ENCODE measurements at regions not wholly inside any gene's neighbourhood (a gene's known extent, or its start where the extent isn't known, plus 50 kb on each side); places are given as distances from the start of the nearest gene placed in this dataset.

GRCh38 chr6:169370054-169370453 lies 116.4 kb upstream of the THBS2 start:
- no peaks in the 10 kb centered on the region for H3K27me3 Mint-ChIP-seq (ENCODE audit: insufficient read depth, unreplicated experiment)
- DNase-seq: no peak
- H3K27ac Mint-ChIP-seq (ENCODE audit: unreplicated experiment): no peak overlapping the region
- H3K4me1 ChIP-seq: no peaks in the 10 kb centered on the region
- no peak for TF ChIP-seq CTCF (IDR thresholded peaks at IDR 0.05; ENCODE audit: insufficient read depth in 1 of 2, low read depth in 1 of 2, low read length in 1 of 2, severe bottlenecking in 1 of 2, unreplicated experiment in 1 of 2)
- H3K27me3 ChIP-seq (replicated peaks; ENCODE audit: control insufficient read depth, insufficient read depth, low read length): no peaks in the 10 kb centered on the region
- intact Hi-C loops (cut with micrococcal nuclease; ENCODE audit: unreplicated experiment): no loop called here
- H3K36me3 ChIP-seq (ENCODE audit: control insufficient read depth, insufficient read depth, low read length): no peaks in the 10 kb centered on the region
- H3K9me3 ChIP-seq: peaks cover 3% of the 10 kb centered on the region; the same call in 1 of the 2 replicates
- no TSS peak for BruUV-seq (replicated peaks)
- H3K4me3 Mint-ChIP-seq (ENCODE audit: unreplicated experiment): no peak overlapping the region
- ChIA-PET POLR2A (no interaction called here), CTCF (no interaction called here)
- no peak overlapping the region for H3K4me3 ChIP-seq (ENCODE audit: low read depth, low read length)
- peaks cover 24% of the 10 kb centered on the region for H3K9me3 Mint-ChIP-seq (ENCODE audit: unreplicated experiment)
- H3K36me3 Mint-ChIP-seq (ENCODE audit: insufficient read depth, unreplicated experiment): peaks cover 6% of the 10 kb centered on the region
- H3K4me1 Mint-ChIP-seq (ENCODE audit: low read depth, unreplicated experiment): no peaks in the 10 kb centered on the region

GRCh38 chr6:169368200-169368599 lies 114.6 kb upstream of the THBS2 start:
- Histone ChIP-seq H3K4me3 (ENCODE audit: low read depth, low read length) (no peak overlapping the region), H3K36me3 (ENCODE audit: control insufficient read depth, insufficient read depth, low read length) (no peaks in the 10 kb centered on the region), H3K9me3 (peaks cover 3% of the 10 kb centered on the region; the same call in 1 of the 2 replicates), H3K4me1 (no peaks in the 10 kb centered on the region), H3K27me3 (replicated peaks; ENCODE audit: control insufficient read depth, insufficient read depth, low read length) (no peaks in the 10 kb centered on the region)
- Mint-ChIP-seq H3K36me3 (ENCODE audit: insufficient read depth, unreplicated experiment) (peaks cover 6% of the 10 kb centered on the region), H3K27ac (ENCODE audit: unreplicated experiment) (no peak overlapping the region), H3K4me3 (ENCODE audit: unreplicated experiment) (no peak overlapping the region), H3K27me3 (ENCODE audit: insufficient read depth, unreplicated experiment) (no peaks in the 10 kb centered on the region), H3K9me3 (ENCODE audit: unreplicated experiment) (peaks cover 9% of the 10 kb centered on the region), H3K4me1 (ENCODE audit: low read depth, unreplicated experiment) (no peaks in the 10 kb centered on the region)
- no TSS peak for BruUV-seq (replicated peaks)
- no peak for TF ChIP-seq CTCF (IDR thresholded peaks at IDR 0.05; ENCODE audit: insufficient read depth in 1 of 2, low read depth in 1 of 2, low read length in 1 of 2, severe bottlenecking in 1 of 2, unreplicated experiment in 1 of 2)
- CTCF ChIA-PET: no interaction called here
- POLR2A ChIA-PET: no interaction called here
- intact Hi-C loops (cut with micrococcal nuclease; ENCODE audit: unreplicated experiment): no loop called here
- no peak for DNase-seq

GRCh38 chr6:169367507-169367906 lies 113.9 kb upstream of the THBS2 start:
- CTCF ChIA-PET: no interaction called here
- H3K27ac Mint-ChIP-seq (ENCODE audit: unreplicated experiment): no peak overlapping the region
- no peak for TF ChIP-seq CTCF (IDR thresholded peaks at IDR 0.05; ENCODE audit: insufficient read depth in 1 of 2, low read depth in 1 of 2, low read length in 1 of 2, severe bottlenecking in 1 of 2, unreplicated experiment in 1 of 2)
- no peaks in the 10 kb centered on the region for H3K4me1 Mint-ChIP-seq (ENCODE audit: low read depth, unreplicated experiment)
- no TSS peak for BruUV-seq (replicated peaks)
- POLR2A ChIA-PET: no interaction called here
- peaks cover 6% of the 10 kb centered on the region for H3K36me3 Mint-ChIP-seq (ENCODE audit: insufficient read depth, unreplicated experiment)
- no peak overlapping the region for H3K4me3 Mint-ChIP-seq (ENCODE audit: unreplicated experiment)
- Histone ChIP-seq H3K9me3 (peaks cover 3% of the 10 kb centered on the region; the same call in 1 of the 2 replicates), H3K27me3 (replicated peaks; ENCODE audit: control insufficient read depth, insufficient read depth, low read length) (no peaks in the 10 kb centered on the region), H3K4me3 (ENCODE audit: low read depth, low read length) (no peak overlapping the region), H3K4me1 (no peaks in the 10 kb centered on the region), H3K36me3 (ENCODE audit: control insufficient read depth, insufficient read depth, low read length) (no peaks in the 10 kb centered on the region)
- no peak for DNase-seq
- intact Hi-C loops (cut with micrococcal nuclease; ENCODE audit: unreplicated experiment): no loop called here
- H3K27me3 Mint-ChIP-seq (ENCODE audit: insufficient read depth, unreplicated experiment): no peaks in the 10 kb centered on the region
- peaks cover 9% of the 10 kb centered on the region for H3K9me3 Mint-ChIP-seq (ENCODE audit: unreplicated experiment)

Measured in Caco-2 (cell line).